HFF-Myc (cell line): ENCODE measurements at regions not wholly inside any gene's neighbourhood (a gene's known extent, or its start where the extent isn't known, plus 50 kb on each side); places are given as distances from the start of the nearest gene placed in this dataset.

Experiments used
- DNase-seq: peaks from one replicate; pipeline ENCODE4 v3.0.0-alpha.2; 2011; ENCODE audit warnings: low read depth; ENCODE audit errors: extremely low read depth
- H3K4me3 ChIP-seq: replicated peaks from 2 replicates; pipeline ENCODE4 v1.5.1; 2011; ENCODE audit warnings: low read depth, mild to moderate bottlenecking, control low read depth, low read length
- TF ChIP-seq, protein P1 (sequence below): IDR thresholded peaks from 2 replicates; pipeline ENCODE4 v1.5.1; 2012; ENCODE audit warnings: mild to moderate bottlenecking, low read depth, low read length, control low read depth; ENCODE audit errors: missing control alignments

DNA sequence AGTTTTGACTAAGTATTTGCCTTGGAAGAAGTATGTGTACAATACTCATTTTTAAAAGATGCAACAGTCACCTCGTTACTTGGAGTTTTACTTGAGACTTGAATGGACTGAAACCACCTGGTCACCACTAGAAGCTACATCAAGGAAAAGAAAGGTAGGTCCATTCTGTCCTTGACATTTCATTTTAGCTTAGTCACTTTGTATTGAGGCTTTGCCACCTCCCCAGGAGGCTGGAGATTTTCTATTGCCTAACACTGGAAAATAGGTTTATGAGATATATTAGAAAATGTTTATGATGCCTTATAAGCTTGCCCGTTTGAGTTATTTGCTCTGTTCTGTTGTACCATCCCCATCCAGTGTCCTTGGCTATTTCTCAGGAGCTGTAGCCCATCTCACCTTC, 107.9 kb upstream of the ETAA1 start:
- TF ChIP-seq, protein P1, sequence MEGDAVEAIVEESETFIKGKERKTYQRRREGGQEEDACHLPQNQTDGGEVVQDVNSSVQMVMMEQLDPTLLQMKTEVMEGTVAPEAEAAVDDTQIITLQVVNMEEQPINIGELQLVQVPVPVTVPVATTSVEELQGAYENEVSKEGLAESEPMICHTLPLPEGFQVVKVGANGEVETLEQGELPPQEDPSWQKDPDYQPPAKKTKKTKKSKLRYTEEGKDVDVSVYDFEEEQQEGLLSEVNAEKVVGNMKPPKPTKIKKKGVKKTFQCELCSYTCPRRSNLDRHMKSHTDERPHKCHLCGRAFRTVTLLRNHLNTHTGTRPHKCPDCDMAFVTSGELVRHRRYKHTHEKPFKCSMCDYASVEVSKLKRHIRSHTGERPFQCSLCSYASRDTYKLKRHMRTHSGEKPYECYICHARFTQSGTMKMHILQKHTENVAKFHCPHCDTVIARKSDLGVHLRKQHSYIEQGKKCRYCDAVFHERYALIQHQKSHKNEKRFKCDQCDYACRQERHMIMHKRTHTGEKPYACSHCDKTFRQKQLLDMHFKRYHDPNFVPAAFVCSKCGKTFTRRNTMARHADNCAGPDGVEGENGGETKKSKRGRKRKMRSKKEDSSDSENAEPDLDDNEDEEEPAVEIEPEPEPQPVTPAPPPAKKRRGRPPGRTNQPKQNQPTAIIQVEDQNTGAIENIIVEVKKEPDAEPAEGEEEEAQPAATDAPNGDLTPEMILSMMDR, result no peak
- H3K4me3 ChIP-seq, result no peak overlapping the region
- no peak for DNase-seq

DNA sequence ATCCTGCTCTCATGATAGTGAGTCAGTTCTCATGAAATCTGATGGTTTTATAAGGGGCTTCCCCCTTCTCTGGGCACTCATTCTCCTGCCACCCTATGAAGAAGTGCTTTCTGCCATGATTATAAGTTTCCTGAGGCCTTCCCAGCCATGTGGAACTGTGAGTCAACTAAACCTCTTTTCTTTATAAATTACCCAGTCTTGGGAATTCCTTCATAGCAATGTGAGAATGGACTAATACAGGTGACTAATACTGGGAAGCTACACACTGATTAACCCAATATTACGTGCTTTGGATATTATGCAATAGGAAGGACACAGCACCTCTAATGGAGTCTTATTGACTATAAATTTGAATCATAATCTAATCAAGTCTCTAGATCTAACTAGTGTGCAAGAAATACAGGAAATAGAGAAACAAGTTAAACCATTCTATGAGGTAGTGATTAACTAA, 107.2 kb upstream of the ETAA1 start:
- DNase-seq, result peak; percentile 22
- TF ChIP-seq, protein P1, result no peak

DNA sequence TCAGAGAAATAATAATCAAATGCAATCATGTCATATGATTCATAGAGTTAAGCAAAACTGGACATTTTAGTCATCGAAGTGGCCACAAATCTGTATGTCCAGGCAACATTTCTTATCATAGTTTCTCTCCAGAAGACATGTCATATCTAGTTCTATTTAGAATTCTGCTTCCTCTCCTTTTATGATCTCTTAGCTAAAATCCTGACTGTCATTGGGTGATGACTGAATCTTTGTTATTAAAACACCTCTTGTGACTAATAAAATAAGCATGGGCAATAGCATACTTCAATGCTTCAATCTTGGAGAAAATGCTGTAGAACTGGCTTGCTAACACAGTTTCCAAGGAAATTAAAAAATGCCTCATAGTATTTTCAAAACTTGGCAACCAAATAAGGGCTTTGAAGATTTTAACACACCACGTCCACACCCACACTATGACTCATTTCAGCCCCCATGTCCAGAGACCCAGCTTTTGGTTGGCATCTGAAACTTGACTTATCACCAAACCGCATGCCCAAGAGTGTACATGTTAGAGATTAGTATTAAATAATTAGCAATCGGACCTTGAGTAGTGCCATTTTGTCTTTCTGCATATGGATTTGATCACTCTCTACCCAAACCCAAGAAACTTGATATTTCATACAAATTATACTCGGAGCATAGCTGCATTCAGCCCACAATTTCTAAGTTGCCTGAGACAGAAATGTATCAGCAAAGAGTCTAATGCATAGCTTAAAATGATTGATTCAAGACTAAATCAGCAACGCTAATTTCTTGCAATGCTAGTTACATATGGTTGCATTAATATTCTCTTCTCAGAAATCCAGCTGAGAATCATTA, 106.5 kb upstream of the ETAA1 start:
- no peak overlapping the region for H3K4me3 ChIP-seq
- peak; percentile 63 for DNase-seq
- TF ChIP-seq, protein P1, result no peak

More for the DNA sequence above, 107.2 kb upstream of the ETAA1 start:
- no peak overlapping the region for H3K4me3 ChIP-seq

DNA sequence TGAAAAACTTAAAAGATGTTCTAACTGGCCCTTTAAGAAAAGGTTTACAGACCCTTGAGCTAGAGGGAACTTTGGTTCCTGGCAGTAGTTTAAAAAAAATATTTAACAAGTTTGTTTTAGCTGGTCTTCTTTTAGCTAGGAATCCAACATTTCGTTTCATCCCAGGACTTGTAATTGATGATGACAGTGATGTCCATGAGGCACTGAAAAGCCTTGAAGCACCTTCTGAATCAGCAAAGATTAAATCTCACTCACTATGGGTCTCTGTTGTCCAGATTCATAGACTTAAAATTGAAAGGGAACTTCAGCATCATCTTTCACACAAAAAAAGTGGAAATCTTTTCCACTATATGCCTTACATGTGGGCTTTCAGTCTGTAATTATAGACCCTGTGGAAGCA, 102.9 kb upstream of the ETAA1 start:
- no peak for DNase-seq
- TF ChIP-seq, protein P1, result no peak
- H3K4me3 ChIP-seq, result no peak overlapping the region

DNA sequence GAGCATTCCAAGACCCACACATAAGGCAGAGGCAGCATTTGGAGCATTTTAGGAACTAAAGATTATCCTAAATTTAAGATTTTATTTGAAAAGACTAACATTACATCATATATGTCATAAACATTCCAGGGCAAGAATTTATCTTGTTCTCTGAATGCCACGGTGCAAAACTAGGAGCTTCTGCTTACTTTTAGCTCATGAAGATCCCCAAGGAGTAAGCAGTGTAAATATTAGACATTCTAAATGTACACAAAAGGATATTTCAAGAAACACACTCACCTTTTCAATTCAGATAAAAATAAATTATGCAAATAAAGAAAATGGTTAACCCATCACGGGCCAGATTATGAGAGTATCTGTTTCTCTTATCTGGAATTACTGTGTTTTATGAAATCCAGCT, 101.7 kb upstream of the ETAA1 start:
- DNase-seq, result no peak
- TF ChIP-seq, protein P1, result no peak
- H3K4me3 ChIP-seq, result no peak overlapping the region

DNA sequence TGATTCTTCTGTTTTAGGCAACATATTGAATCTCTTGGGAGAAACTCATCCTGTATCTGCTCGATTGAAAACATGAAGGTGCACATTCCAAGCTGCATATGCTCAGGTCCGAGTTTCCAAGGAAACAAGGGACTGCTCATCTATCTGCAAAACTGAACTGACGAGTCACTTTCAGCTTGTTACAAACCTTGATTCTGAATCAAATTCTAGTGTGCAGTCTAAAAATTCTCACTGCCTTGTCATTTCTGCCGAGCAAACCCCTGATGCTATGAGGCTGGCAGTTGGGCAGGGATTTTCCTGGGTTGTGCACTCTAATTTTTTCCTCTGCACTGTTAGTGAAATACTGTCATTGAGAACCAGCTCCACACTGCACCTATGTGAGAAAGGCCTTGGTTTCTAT, 101.3 kb upstream of the ETAA1 start:
- no peak for DNase-seq

More for the DNA sequence above, 101.3 kb upstream of the ETAA1 start:
- H3K4me3 ChIP-seq, result no peak overlapping the region
- TF ChIP-seq, protein P1, result no peak
